Nephron progenitor cell (in vitro differentiated cells): ENCODE measurements at regions not wholly inside any gene's neighbourhood (a gene's known extent, or its start where the extent isn't known, plus 50 kb on each side); places are given as distances from the start of the nearest gene placed in this dataset.

Experiments used
- DNase-seq: peaks from one replicate; pipeline ENCODE4 v3.0.0; 2021
- H3K27ac Mint-ChIP-seq: 2 replicates; pipeline ENCODE4 v1.8.0; 2021; ENCODE audit warnings: mild to moderate bottlenecking, moderate library complexity, mixed read lengths
- H3K27me3 Mint-ChIP-seq: 2 replicates; pipeline ENCODE4 v1.8.0; 2021; ENCODE audit warnings: mild to moderate bottlenecking, low read depth, mixed read lengths; ENCODE audit not compliant: poor library complexity
- H3K36me3 Mint-ChIP-seq: 2 replicates; pipeline ENCODE4 v1.8.0; 2021; ENCODE audit warnings: low read depth, mixed read lengths
- H3K4me1 Mint-ChIP-seq: 2 replicates; pipeline ENCODE4 v1.8.0; 2021; ENCODE audit warnings: mixed read lengths
- H3K4me3 Mint-ChIP-seq: 2 replicates; pipeline ENCODE4 v1.8.0; 2021; ENCODE audit warnings: mild to moderate bottlenecking, moderate library complexity, mixed read lengths
- H3K9me3 Mint-ChIP-seq: 2 replicates; pipeline ENCODE4 v1.8.0; 2021; ENCODE audit warnings: mild to moderate bottlenecking, moderate library complexity, mixed read lengths
- CTCF ChIP-seq: fragments of 200-600 bp; sonication (generic); IDR thresholded peaks from 2 replicates; pipeline ENCODE4 v1.5.0; 2021; ENCODE audit warnings: antibody characterized with exemption

GRCh38 chr5:143714629-143715028 is 97.3 kb upstream of the HMHB1 start:
- Mint-ChIP-seq H3K27ac (no peak overlapping the region), H3K4me1 (peaks cover 13% of the 10 kb centered on the region), H3K27me3 (peaks cover under 1% of the 10 kb centered on the region), H3K36me3 (no peaks in the 10 kb centered on the region), H3K9me3 (no peaks in the 10 kb centered on the region), H3K4me3 (no peak overlapping the region)
- DNase-seq: no peak
- no peak for TF ChIP-seq CTCF

DNA sequence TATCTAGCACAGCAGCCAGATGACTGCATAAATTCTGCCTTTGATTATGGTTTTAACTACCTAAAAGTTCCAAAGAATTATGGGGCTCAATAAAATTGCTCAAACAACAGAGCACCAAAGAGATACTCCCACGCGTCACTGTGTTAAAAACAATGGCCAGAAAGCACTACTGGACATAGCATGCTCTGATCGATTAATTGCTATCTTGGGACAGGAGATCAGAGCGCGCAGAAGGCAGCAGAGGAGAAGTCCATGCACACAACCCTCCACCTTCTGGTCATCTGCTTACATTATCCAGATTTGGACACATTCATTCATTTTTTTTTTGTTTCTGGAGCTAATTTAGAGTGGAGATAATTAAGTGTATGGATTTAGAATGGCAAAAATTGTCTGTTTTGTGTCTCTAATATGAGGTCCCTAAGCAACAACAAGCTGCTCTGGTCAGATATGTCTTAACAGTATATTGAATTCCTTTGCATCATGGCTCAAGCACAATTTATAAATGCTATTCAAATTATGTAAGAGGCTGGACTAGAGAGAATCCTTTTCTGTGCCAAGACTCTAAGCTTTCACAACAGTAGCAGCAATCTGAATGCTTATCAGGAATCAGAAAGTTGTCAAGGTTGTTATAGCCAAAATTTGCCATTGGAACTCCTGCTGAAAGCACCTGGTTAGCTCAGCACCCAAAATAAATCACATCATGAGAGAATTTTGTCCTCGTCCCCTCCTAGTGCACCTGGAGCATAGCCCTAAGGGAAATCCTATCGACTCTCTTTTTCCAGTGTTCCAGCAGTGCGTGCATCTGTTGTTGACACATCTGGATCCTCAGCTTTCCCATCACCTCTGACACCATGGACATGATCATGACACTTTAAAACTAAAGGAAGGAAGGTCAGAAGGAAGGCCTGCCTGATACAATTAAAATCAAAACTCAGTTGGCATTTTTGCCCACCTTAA is 98.6 kb upstream of the HMHB1 start:
- DNase-seq: no peak
- Mint-ChIP-seq H3K9me3 (no peaks in the 10 kb centered on the region), H3K27me3 (no peaks in the 10 kb centered on the region), H3K36me3 (no peaks in the 10 kb centered on the region), H3K4me1 (peaks cover 13% of the 10 kb centered on the region), H3K27ac (no peak overlapping the region), H3K4me3 (no peak overlapping the region)
- no peak for TF ChIP-seq CTCF

DNA sequence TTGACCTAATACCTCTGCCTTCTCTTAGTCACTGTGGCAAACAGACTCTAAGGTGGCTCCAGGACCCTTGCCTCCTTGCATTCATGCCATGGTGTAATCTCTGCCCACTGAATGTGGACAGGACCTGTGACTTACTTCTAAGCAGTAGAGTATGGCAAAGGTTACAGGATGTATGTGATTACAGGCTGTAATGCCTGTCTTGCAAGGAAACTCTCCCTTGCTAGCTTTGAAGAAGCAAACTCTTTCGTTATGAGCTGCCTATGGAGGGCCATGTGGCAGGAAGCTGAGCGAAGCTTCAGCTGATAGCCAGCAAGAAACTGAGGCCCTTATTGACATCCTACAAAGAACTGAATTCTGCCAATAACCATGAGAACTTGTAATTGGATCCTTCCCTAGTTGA is 103.3 kb upstream of the HMHB1 start:
- Mint-ChIP-seq H3K36me3 (no peaks in the 10 kb centered on the region), H3K27me3 (no peaks in the 10 kb centered on the region), H3K4me1 (peaks cover 22% of the 10 kb centered on the region), H3K4me3 (no peak overlapping the region), H3K27ac (no peak overlapping the region), H3K9me3 (peaks cover 3% of the 10 kb centered on the region)
- DNase-seq: no peak
- no peak for TF ChIP-seq CTCF

DNA sequence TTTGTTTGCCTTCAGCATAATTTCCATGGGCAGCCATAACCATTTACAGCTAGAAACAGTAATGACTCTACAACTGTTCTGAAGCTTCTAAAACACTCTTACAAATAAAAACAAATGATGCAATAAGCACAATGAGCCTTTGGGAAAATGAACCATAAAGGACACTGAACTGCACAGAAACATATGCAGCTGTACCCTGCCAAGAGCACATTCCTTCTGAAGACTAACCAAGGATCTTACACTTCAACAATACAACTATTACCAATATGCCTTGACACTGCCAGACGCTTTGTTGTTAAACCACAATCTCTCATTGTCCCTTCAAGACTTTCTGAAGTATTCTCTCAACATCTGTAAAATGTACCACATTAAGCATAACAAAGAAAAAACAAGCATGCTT is 104.2 kb upstream of the HMHB1 start:
- peaks cover 15% of the 10 kb centered on the region for H3K4me1 Mint-ChIP-seq
- no peak overlapping the region for H3K4me3 Mint-ChIP-seq
- H3K27me3 Mint-ChIP-seq: no peaks in the 10 kb centered on the region
- H3K27ac Mint-ChIP-seq: no peak overlapping the region
- H3K9me3 Mint-ChIP-seq: peaks cover 3% of the 10 kb centered on the region
- no peak for TF ChIP-seq CTCF
- DNase-seq: no peak
- H3K36me3 Mint-ChIP-seq: no peaks in the 10 kb centered on the region

DNA sequence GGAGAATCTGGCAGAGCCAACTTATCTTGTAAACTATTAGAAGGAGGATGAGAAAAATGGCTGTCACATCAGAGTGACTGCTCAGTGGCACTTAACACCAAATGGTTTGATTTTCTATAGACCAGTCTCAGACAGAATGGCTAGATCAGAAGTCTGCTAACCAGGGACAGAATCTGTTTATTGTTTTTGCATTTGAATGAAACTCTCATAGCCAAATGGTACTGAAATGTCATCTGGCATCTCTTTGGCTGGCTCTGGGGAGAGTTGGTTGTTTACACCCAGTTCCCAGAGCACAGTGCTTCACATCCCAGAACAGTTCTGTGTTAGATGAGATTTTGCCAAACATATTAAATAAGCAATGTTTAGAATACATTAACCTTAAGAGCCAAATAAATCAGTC is 106.6 kb upstream of the HMHB1 start:
- no peak for DNase-seq
- Mint-ChIP-seq H3K36me3 (no peaks in the 10 kb centered on the region), H3K9me3 (peaks cover 7% of the 10 kb centered on the region)

More for the DNA sequence above, 106.6 kb upstream of the HMHB1 start:
- H3K4me3 Mint-ChIP-seq: no peak overlapping the region
- H3K27ac Mint-ChIP-seq: no peak overlapping the region
- no peaks in the 10 kb centered on the region for H3K27me3 Mint-ChIP-seq
- no peak for TF ChIP-seq CTCF
- peaks cover 15% of the 10 kb centered on the region for H3K4me1 Mint-ChIP-seq
